K562 (cell line): ENCODE measurements at regions not wholly inside any gene's neighbourhood (a gene's known extent, or its start where the extent isn't known, plus 50 kb on each side); places are given as distances from the start of the nearest gene placed in this dataset.

Source experiments
- ATAC-seq: fragments of 200-7000 bp; cut with Tn5 transposase; 3 replicates; pipeline ENCODE4 v1.9.1; 2020; ENCODE audit warnings: moderate library complexity
- BruUV-seq: library from RNA; stranded (reverse); fragments of 400-500 nt; replicated peaks from 2 replicates; lab custom pipeline; 2021; lab: Mats Ljungman, UMichigan
- CTCF ChIA-PET: fragments of 300-600 bp; formaldehyde crosslinking; extraction: SDS; loops from one replicate; lab custom pipeline; 2021; ENCODE audit warnings: low intra/inter-chr PET ratio; lab: Yijun Ruan, JAX
- POLR2A ChIA-PET: fragments of 300-600, 350-650 bp; sonication (Branson Sonifier 250); formaldehyde crosslinking; extraction: SDS; loops from one replicate; lab custom pipeline; 2021; ENCODE audit warnings: antibody characterized with exemption, inconsistent platforms; lab: Yijun Ruan, JAX
- DNase-seq, 4 experiments: peaks; one replicate each; pipeline versions ENCODE4 v3.0.0 to v3.0.0-alpha.2; 2011 to 2018; ENCODE audit warnings: low spot score in 3 of 4, mixed read lengths in 3 of 4; ENCODE audit errors: extremely low read depth in 1 of 4
- FAIRE-seq: peaks from 2 replicates; lab custom pipeline; 2011; peaks lifted over from hg19 to GRCh38; lab: Jason Lieb, UNC
- H2AFZ ChIP-seq: 2 replicates; pipeline ENCODE4 v1.6.0; 2011; ENCODE audit warnings: low read depth, low read length, control low read depth, inconsistent platforms
- H3K27ac ChIP-seq: fragments of 200-600 bp; 3 replicates; pipeline ENCODE4 v1.8.0; 2011; ENCODE audit warnings: low read depth, mild to moderate bottlenecking, control low read depth, inconsistent platforms, low read length, moderate library complexity, mixed read lengths; ENCODE audit errors: extremely low read depth
- H3K27me3 ChIP-seq, 2 experiments: fragments of 300-600 bp in 1 of 2; 2 replicates in 1 of 2; 3 replicates in 1 of 2; pipeline versions ENCODE4 v1.6.0 to v1.8.0; 2011; ENCODE audit warnings: inconsistent platforms in 2 of 2, low read length in 2 of 2, mild to moderate bottlenecking in 1 of 2, mixed read lengths in 1 of 2, moderate library complexity in 1 of 2; ENCODE audit not compliant: control insufficient read depth in 2 of 2, insufficient read depth in 2 of 2
- H3K36me3 ChIP-seq: fragments of 300-600 bp; 3 replicates; pipeline ENCODE4 v1.8.0; 2011; ENCODE audit warnings: mild to moderate bottlenecking, low read length, inconsistent platforms; ENCODE audit not compliant: control insufficient read depth, insufficient read depth
- H3K4me1 ChIP-seq, 2 experiments: fragments of 200-600 bp in 1 of 2; replicated peaks in 1 of 2; 2 replicates in 1 of 2; 3 replicates in 1 of 2; pipeline versions ENCODE4 v1.5.1 to v1.8.0; 2011; ENCODE audit warnings: inconsistent platforms in 2 of 2, low read length in 2 of 2, mild to moderate bottlenecking in 1 of 2, mixed read lengths in 1 of 2, moderate library complexity in 1 of 2; ENCODE audit not compliant: control insufficient read depth in 2 of 2, insufficient read depth in 2 of 2
- H3K4me2 ChIP-seq: 2 replicates; pipeline ENCODE4 v1.6.1; 2011; ENCODE audit warnings: low read length, control low read depth, inconsistent platforms, mixed read lengths; ENCODE audit not compliant: insufficient read depth
- H3K4me3 ChIP-seq: fragments of 200-600 bp; sonication (generic), shearing (Covaris generic); 2 replicates; pipeline ENCODE4 v1.5.1; 2016; ENCODE audit warnings: control low read depth, inconsistent platforms
- H3K79me2 ChIP-seq: fragments of 200-600 bp; 3 replicates; pipeline ENCODE4 v1.8.0; 2011; ENCODE audit warnings: low read length, inconsistent platforms; ENCODE audit not compliant: control insufficient read depth, insufficient read depth
- H3K9ac ChIP-seq, 2 experiments: 2 replicates each; pipeline versions ENCODE4 v1.6.0 to v1.6.1; 2011; ENCODE audit warnings: low read depth in 2 of 2, low read length in 2 of 2, control low read depth in 1 of 2, inconsistent platforms in 1 of 2, mild to moderate bottlenecking in 1 of 2, mixed read lengths in 1 of 2; ENCODE audit not compliant: insufficient read depth in 1 of 2
- H3K9me1 ChIP-seq: one replicate; pipeline ENCODE4 v1.6.0; 2011; ENCODE audit warnings: inconsistent platforms, mild to moderate bottlenecking, low read length, moderate library complexity; ENCODE audit not compliant: control insufficient read depth, insufficient read depth
- H3K9me3 ChIP-seq: replicated peaks from 2 replicates; pipeline ENCODE4 v1.5.1; 2011; ENCODE audit warnings: low read depth, low read length, inconsistent platforms; ENCODE audit not compliant: control insufficient read depth, insufficient read depth
- H4K20me1 ChIP-seq: replicated peaks from 2 replicates; pipeline ENCODE4 v1.6.1; 2011; ENCODE audit warnings: low read length, inconsistent platforms, mixed read lengths; ENCODE audit not compliant: control insufficient read depth, insufficient read depth
- BHLHE40 ChIP-seq: IDR thresholded peaks from 2 replicates; pipeline ENCODE4 v1.6.1; 2011; ENCODE audit warnings: low read length, improper control_type of control experiment
- CREB1 ChIP-seq, 2 experiments: sonication (generic) in 1 of 2; formaldehyde crosslinking in 1 of 2; IDR thresholded peaks; 2 replicates each; pipeline versions ENCODE4 v1.6.1 to v1.8.0; 2012 to 2022; ENCODE audit warnings: inconsistent platforms in 1 of 2, mild to moderate bottlenecking in 1 of 2, missing genetic modification reagents in 1 of 2, moderate library complexity in 1 of 2
- EHMT2 ChIP-seq: fragments of 450-650 bp; IDR thresholded peaks from 2 replicates; pipeline ENCODE4 v1.6.1; 2018; ENCODE audit warnings: antibody characterized with exemption
- FOSL1 ChIP-seq: fragments of 200-800 bp; sonication (Bioruptor generic); conservative IDR thresholded peaks from 2 replicates; pipeline ENCODE4 v1.6.1; 2016; ENCODE audit warnings: missing genetic modification characterization, missing compliant biosample characterization
- GABPA ChIP-seq: fragments of 200-800 bp; sonication (Bioruptor generic); conservative IDR thresholded peaks from 2 replicates; pipeline ENCODE4 v1.6.1; 2016; ENCODE audit warnings: low read depth, missing genetic modification characterization, missing compliant biosample characterization
- HNRNPH1 ChIP-seq: fragments of 200-400 bp; formaldehyde crosslinking; optimal IDR thresholded peaks from 2 replicates; pipeline ENCODE3; 2017; ENCODE audit warnings: low read depth, mild to moderate bottlenecking, low read length, moderate library complexity
- ILK ChIP-seq: fragments of 450-650 bp; IDR thresholded peaks from 2 replicates; pipeline ENCODE4 v1.6.1; 2016; ENCODE audit warnings: missing genetic modification characterization, low read depth, mild to moderate bottlenecking, missing compliant biosample characterization, moderate library complexity, borderline replicate concordance
- KAT7 ChIP-seq: sonication (generic); formaldehyde crosslinking; IDR thresholded peaks from 2 replicates; pipeline ENCODE4 v1.8.0; 2022; ENCODE audit warnings: missing genetic modification reagents, mild to moderate bottlenecking, borderline replicate concordance
- LCOR ChIP-seq: sonication (generic); formaldehyde crosslinking; IDR thresholded peaks from 2 replicates; pipeline ENCODE4 v1.8.0; 2022; ENCODE audit warnings: mild to moderate bottlenecking, missing genetic modification reagents
- MAFG ChIP-seq: fragments of 450-650 bp; conservative IDR thresholded peaks from 2 replicates; pipeline ENCODE4 v1.6.1; 2016; ENCODE audit warnings: missing genetic modification characterization, missing compliant biosample characterization
- POLR3A ChIP-seq: IDR thresholded peaks from 2 replicates; pipeline ENCODE4 v1.6.1; 2011; ENCODE audit warnings: borderline replicate concordance, mild to moderate bottlenecking, moderate library complexity; ENCODE audit not compliant: insufficient read length, insufficient read depth; ENCODE audit errors: extremely low read depth
- RBM14 ChIP-seq: fragments of 200-400 bp; formaldehyde crosslinking; IDR thresholded peaks from 2 replicates; pipeline ENCODE4 v1.6.1; 2018; ENCODE audit warnings: low read depth, mild to moderate bottlenecking, low read length, moderate library complexity, borderline replicate concordance; ENCODE audit not compliant: insufficient read depth
- TAF7 ChIP-seq: fragments of 450-650 bp; IDR thresholded peaks from 2 replicates; pipeline ENCODE4 v1.6.1; 2016; ENCODE audit warnings: missing genetic modification characterization, missing compliant biosample characterization
- ZNF274 ChIP-seq: IDR thresholded peaks from 2 replicates; pipeline ENCODE4 v1.6.1; 2011; ENCODE audit warnings: low read depth, mild to moderate bottlenecking, low read length, moderate library complexity, borderline replicate concordance
- ZNF589 ChIP-seq: fragments of 200-800 bp; sonication (Bioruptor generic); IDR thresholded peaks from 2 replicates; pipeline ENCODE4 v1.6.1; 2016; ENCODE audit warnings: low read depth, missing genetic modification characterization, missing compliant biosample characterization
- WGBS: fragments of 100-300 bp; shearing (Covaris generic); methylation state at CpG from one replicate; pipeline ENCODE4 v1.1.6; 2016; ENCODE audit warnings: low coverage, mixed read lengths; ENCODE audit not compliant: insufficient coverage; ENCODE audit errors: missing lambda C conversion rate; 5-methylcytosine and 5-hydroxymethylcytosine counted together
- in situ Hi-C: fragments of 300-500 bp; cut with MboI; formaldehyde crosslinking; loops from 4 replicates; pipeline ENCODE4 v1.15.0; 2018; ENCODE audit warnings: inconsistent platforms, mixed read lengths
- intact Hi-C: fragments of 100-400 bp; cut with micrococcal nuclease; formaldehyde crosslinking; loops from 2 replicates; pipeline ENCODE4 v1.14.2; 2022
- TF ChIP-seq, protein P1 (sequence below): fragments of 250-450 bp; sonication (Bioruptor Pico); IDR thresholded peaks from 2 replicates; pipeline ENCODE4 v1.8.0; 2021; ENCODE audit warnings: moderate library complexity, mild to moderate bottlenecking, inconsistent platforms
- TF ChIP-seq, protein P2 (sequence below): fragments of 450-650 bp; formaldehyde crosslinking; IDR thresholded peaks from 2 replicates; pipeline ENCODE4 v1.4.0; 2022; ENCODE audit warnings: mild to moderate bottlenecking, moderate library complexity
- TF ChIP-seq, protein P3 (sequence below): fragments of 250-450 bp; sonication (Bioruptor Pico); IDR thresholded peaks from 2 replicates; pipeline ENCODE4 v1.4.0; 2020

DNA sequence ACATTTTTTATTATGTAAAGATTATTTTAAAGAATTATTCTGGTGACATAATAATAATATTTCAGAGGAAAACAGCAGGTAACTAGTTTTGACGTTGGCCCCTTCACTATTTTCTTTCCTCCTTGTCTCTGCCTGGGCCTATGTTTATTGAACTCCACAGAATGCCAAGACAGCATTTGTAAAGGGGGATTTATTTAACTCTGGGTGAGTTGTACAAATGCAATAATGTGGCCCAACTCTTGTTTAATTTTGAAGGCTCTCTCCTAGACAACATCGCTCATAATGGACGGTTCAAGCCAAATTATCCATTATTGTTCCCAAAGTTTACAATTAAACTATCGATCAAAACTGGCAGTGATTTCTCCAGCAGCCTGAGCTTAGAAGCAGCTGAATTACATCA, 374.3 kb upstream of the SLC35B3 start (continued):
- TF ChIP-seq, protein P1, sequence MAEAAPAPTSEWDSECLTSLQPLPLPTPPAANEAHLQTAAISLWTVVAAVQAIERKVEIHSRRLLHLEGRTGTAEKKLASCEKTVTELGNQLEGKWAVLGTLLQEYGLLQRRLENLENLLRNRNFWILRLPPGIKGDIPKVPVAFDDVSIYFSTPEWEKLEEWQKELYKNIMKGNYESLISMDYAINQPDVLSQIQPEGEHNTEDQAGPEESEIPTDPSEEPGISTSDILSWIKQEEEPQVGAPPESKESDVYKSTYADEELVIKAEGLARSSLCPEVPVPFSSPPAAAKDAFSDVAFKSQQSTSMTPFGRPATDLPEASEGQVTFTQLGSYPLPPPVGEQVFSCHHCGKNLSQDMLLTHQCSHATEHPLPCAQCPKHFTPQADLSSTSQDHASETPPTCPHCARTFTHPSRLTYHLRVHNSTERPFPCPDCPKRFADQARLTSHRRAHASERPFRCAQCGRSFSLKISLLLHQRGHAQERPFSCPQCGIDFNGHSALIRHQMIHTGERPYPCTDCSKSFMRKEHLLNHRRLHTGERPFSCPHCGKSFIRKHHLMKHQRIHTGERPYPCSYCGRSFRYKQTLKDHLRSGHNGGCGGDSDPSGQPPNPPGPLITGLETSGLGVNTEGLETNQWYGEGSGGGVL (CRISPR knock-in tag), result no peak
- TF ChIP-seq, protein P2, sequence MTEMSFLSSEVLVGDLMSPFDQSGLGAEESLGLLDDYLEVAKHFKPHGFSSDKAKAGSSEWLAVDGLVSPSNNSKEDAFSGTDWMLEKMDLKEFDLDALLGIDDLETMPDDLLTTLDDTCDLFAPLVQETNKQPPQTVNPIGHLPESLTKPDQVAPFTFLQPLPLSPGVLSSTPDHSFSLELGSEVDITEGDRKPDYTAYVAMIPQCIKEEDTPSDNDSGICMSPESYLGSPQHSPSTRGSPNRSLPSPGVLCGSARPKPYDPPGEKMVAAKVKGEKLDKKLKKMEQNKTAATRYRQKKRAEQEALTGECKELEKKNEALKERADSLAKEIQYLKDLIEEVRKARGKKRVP (CRISPR knock-in tag), result no peak
- TF ChIP-seq GABPA (tag) (no peak), CREB1 (IDR thresholded peaks at IDR 0.05) (no peak), CREB1 (CRISPR knock-in tag; IDR thresholded peaks at IDR 0.05) (no peak), TAF7 (tag) (no peak), HNRNPH1 (no peak), ZNF589 (CRISPR knock-in tag) (no peak)

DNA sequence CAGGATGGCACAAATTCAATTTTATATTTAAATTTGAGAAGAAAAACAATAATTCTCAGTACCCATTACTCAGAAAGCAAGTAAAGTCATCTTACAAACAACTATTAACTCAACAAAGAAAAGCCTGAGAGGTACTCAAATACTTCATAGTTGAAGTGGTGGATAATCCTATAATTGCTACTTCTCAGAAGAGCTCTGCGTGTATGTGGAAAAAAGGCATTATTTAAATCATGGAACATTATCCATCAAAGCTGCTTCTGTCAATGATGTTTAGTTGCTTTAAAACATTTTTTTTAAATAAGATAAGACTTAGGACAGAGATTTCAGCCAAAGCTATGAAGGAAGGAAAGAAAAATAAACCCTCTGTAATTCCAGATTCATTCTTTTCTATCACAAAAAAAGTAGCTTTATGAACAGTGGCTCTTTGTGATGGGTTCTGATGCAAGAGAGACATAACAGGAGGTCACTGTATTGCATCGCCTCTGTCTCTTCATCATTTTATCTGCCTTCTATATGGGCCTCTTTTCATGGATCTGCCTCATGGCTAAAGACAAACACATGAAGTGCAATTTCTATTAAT, 367.9 kb upstream of the SLC35B3 start:
- no peak overlapping the region for H3K4me3 ChIP-seq
- ATAC-seq (no peak), FAIRE-seq (no peak)

More for the DNA sequence above, 367.9 kb upstream of the SLC35B3 start:
- 5% methylated on average over 2 of the region's 2 CpGs for WGBS
- in situ Hi-C loops (no loop called here), intact Hi-C loops (no loop called here)
- Histone ChIP-seq H4K20me1 (no peaks in the 10 kb centered on the region), H3K36me3 (no peaks in the 10 kb centered on the region), H3K27me3 (no peaks in the 10 kb centered on the region), H3K79me2 (no peaks in the 10 kb centered on the region), H3K27ac (no peak overlapping the region), H2AFZ (no peak overlapping the region), H3K4me1 (no peaks in the 10 kb centered on the region), H3K4me2 (no peak overlapping the region), H3K9me1 (no peaks in the 10 kb centered on the region), H3K9ac (no peak overlapping the region), H3K9me3 (no peaks in the 10 kb centered on the region; the same call in 1 of the 2 replicates)
- TF ChIP-seq RBM14, result no peak
- no peak for TF ChIP-seq MAFG (tag)
- TF ChIP-seq POLR3A, result no peak
- TF ChIP-seq, protein P3, sequence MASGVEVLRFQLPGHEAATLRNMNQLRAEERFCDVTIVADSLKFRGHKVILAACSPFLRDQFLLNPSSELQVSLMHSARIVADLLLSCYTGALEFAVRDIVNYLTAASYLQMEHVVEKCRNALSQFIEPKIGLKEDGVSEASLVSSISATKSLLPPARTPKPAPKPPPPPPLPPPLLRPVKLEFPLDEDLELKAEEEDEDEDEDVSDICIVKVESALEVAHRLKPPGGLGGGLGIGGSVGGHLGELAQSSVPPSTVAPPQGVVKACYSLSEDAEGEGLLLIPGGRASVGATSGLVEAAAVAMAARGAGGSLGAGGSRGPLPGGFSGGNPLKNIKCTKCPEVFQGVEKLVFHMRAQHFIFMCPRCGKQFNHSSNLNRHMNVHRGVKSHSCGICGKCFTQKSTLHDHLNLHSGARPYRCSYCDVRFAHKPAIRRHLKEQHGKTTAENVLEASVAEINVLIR (CRISPR knock-in tag), result no peak
- TF ChIP-seq LCOR (CRISPR knock-in tag), result no peak
- no peak for TF ChIP-seq BHLHE40
- TF ChIP-seq KAT7, result no peak
- TF ChIP-seq ILK (tag), result no peak
- no peak for TF ChIP-seq FOSL1 (tag)
- TF ChIP-seq EHMT2, result no peak
- no peak for TF ChIP-seq ZNF274
- ChIA-PET CTCF (no interaction called here), POLR2A (no interaction called here)
- DNase-seq, result no peak
- no TSS peak for BruUV-seq
